ENCODE measurements at regions not wholly inside any gene's neighbourhood (a gene's known extent, or its start where the extent isn't known, plus 50 kb on each side); places are given as distances from the start of the nearest gene placed in this dataset.

DNA sequence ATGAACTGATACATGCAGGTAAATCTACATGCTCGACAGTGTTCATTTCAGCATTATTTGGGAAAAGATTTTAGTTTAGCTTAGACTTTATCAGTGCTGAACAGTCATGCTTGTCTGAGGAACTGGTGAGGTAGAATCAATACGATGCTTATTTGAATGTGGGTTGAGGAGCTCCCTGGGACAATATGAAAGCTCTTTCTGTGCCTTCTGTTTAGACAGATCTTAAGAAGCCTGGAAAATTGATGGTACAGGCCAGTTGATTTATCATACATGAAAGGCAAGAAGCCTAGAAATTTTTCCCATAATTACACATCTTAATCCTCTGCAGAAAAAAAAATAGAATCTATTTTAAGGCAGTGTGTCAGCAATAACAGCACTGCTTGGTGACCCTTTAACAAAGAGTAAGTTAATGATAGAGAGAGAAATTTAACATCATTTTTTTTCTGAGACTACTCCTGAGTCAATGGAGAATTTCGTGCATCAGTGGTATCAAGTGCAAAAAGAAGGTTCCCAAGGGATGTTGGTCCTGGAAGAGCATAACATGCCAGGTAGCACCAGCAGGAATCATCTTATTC lies 252.2 kb upstream of the CDH20 start:
- no peak for DNase-seq (ENCODE audit: low read depth)

DNA sequence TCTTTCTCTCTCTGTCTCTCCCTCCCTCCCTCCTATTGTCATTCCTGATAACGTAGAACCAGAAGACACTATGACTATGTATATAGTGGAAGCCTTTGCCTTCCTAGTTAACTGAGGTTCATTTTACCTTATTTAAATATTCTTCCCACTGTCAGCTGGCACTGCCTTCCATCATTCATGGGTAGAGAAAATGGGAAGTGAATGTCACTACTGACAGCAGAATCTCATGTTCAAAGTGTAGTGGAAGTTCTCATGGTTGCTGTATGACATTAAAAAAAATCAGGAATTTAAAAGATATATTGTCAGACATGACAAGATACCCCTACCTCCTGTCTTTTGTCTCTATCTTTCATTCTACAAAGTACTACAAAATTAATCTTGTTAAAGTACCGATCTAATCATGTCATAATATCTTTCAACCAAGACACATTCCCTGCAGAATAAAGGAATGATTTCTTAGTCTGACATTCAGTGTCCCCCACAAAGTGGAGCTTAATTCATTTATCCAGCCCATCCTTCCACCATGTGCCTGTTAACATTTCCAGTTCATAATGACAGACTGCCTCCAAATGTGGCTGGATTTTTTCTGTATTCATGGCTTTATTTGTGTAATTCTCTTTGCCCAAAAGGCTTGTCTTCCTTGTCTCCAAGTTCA lies 250.1 kb upstream of the CDH20 start:
- no peak for DNase-seq (ENCODE audit: low read depth)

DNA sequence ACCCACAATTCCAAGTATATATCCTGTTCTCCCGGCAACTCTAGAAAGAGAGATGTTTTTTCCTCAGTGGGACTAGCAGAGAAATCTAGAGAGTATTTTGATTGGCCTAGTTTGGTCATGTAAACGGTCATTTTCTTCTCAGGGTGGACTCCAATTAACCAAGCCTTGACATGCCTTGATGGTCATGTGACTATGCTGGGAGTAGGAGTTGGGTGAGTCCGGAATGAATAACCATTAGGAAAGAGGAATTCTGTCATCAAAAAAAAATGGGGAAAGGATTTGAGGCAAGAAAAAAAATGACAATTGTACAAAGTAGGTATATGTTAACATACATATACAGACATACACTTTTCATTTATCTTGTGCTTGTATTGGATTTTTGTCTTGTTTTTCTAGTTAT lies 248.2 kb upstream of the CDH20 start:
- no peak for DNase-seq (ENCODE audit: low read depth)

DNA sequence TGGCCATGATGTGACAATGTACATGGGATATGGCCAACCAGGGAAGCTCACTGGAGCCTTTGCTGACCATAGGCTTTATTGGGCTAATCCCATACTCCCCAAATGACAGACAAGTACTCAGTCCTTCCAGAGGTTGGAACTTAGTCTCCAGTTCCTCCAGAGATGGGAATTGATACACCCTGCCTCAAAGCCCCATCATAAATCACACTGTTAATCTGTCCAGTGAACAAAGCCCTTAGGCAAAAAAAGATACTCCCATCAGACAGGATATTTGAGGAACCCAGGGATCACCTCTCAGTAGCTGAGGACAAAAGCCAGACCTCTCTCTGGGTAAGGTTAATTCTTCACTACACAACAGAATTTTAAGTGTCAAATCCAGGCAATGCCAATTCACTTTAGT lies 247.5 kb upstream of the CDH20 start:
- no peak for DNase-seq (ENCODE audit: low read depth)

DNA sequence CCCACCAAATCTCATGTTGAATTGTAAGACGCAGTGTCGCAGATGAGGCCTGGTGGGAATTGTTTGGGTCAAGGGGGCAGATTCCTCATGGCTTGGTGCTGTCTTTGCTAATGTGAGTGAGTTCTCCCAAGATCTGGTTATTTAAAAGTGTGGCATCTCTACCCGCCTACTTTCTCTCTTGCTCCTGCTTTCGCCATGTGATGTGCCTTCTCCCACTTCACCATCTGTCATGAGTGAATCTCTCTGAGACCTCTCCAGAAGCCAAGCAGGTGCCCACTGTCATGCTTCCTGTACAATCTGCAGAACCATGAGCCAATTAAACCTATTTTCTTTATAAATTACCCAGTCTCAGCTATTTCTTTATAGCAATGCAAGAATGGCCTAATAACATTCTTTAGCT lies 246.6 kb upstream of the CDH20 start:
- DNase-seq (ENCODE audit: low read depth), result no peak

DNA sequence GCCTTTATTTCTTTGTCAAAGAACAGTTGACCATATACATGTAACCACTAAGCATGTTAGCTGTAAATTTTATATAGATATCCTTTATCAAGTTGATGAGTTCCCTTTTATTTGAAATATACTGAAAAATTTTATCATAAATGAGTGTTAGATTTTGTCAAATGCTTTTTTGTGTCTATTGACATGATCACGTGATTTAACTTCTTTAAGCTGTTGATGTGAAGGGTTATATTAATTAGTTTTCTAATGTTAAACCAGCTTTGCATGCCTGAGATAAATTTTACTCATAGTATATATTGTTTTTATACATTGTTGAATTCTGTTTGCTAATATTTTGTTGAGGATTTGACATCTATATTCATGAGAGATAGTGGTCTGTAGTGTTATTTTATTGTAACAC lies 241.9 kb upstream of the CDH20 start:
- DNase-seq (ENCODE audit: low read depth), result no peak

DNA sequence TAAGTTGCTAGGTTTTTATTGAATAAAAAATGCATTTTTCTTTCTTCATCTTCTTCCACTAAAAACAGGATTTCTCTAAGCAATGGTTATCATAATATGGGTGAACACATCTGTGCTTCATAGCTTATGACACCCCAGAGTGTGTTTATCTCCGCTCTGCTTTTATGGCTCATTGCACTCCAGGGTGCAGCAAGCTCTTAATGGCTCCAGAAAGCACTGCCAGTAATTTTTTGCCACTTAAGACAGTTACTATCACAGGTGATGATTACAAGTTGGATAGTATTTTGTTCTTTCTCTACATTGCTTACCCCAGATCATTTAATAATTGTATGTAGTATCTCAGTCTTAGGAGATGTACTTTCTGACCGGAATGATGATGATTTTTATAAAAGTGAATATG lies 239.3 kb upstream of the CDH20 start:
- no peak for DNase-seq (ENCODE audit: low read depth)

DNA sequence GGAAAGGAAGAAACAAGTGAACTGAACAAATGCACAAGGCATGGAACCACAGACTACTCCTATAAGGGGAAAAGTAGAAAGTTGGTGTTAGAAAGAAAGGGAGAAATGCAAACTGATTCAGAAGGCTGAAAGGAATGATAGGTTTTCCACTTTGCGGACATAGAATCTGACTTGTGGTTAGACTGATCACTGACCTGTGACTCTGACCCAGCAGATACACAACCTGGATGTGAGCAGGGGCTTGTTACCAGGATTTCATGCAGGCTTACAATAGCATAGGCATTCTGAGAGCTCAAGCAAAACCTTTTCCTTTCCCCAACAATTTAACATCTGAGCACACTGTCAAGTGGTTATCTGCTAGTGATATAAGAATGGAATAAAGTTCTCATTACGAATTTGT lies 237.0 kb upstream of the CDH20 start:
- no peak for DNase-seq (ENCODE audit: low read depth)

DNA sequence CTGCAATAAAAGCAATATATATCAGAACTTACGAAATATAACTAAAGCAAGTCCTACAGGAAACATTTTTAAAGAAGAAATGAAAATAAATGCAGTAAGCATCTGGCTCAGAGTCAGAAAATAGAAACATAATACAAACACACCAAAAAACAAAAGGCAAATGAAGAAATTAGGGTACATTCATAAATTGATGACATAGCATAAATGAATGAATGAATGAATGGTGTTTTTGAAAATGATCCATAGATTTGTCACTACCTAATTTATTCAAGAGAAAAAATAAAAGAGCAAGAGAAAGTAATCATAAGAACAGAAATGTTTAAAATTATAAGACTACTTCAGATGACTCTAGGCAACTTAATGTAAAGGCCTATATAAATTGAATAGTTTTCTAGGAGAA lies 226.1 kb upstream of the CDH20 start:
- DNase-seq (ENCODE audit: low read depth), result no peak

DNA sequence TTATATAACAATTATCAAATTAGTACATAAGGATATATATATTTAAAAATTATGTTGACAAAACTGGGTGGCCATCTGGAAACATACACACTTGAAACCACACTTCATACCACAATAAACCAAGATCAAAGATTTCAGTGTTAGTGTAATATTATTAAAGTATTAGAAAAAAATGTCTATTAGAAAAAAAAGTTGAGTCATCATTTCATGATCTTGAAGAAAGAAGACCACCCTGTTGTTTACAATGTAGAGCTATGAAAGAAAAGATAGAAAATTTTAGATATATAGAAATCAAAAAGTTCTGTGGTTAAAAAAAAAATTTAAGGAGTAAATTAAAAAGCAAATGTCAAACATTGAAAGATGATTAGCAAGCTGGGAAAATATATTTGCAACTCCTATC lies 224.5 kb upstream of the CDH20 start:
- no peak for DNase-seq (ENCODE audit: low read depth)

DNA sequence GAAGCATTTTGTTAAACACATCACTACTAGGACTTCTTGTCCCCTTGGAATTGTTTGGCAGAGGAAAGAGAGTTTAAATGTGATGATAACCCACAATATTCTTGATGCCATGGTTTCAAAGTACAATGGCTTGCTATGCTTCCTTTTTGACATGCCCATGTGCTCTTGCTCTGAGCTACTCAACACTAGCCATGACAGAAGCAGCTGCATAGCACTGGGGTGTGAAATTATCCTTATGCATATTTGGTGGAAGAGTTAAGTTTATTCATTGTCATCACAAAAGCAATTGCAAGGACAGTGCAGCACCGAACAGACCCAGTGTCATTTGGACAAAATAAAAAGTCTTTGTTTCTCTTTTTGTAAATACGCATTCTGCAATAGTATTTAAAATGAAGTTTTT lies 209.9 kb upstream of the CDH20 start:
- DNase-seq (ENCODE audit: low read depth), result no peak

DNA sequence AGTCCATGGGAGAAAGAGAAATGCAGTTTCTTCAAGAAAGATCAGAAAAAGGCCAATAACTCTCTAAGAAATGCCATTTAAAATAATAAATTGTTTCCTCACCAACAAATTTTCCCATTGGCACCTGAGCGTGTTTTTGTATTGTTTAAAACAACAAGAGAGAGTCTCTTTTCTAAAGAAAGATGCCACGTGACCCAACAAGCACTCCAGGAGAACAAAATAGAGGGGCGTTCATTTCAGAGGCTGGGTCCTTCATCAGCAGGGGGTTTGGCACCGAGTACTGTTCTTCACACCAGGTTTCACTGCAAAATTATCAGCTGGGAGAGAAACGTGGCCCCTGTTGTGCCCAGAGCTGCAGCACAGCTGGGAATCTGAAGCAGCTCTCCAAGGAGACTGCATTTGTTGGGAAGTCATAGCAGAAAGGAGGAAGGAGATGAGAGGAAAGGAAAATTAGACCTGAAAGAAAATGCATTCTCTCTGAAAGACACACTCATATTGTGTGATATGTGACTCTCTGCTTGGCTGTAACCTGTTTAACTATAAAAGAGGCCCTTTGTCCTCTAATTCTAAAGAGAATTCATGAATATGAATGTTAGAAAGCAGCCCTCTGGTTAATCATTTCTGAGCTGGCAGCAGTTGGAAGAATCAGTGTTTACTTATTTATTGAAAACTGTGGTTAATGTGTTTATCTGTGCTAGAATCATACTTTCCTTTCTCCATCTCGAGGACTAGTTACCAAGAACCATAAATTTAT lies 205.3 kb upstream of the CDH20 start:
- DNase-seq (ENCODE audit: low read depth), result no peak

DNA sequence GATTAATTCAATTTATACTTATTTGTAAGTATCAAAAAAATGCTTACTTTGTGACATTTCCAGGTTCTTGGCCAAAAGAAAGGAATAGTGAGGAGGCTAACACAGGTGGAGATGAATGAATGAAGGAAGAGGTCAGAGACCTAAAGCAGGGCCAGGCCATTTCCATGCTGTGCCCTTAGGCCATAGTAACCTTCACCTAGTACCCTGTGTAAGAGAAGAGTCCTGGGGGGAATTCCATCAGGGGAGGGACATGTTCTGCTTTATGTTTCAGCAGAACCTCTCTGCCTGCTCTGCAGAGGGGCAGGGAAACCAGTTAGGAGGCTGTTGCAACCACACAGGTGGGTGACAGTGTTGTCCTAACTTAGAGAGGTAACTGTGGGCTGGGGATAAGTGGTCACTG lies 204.2 kb upstream of the CDH20 start:
- no peak for DNase-seq (ENCODE audit: low read depth)

DNA sequence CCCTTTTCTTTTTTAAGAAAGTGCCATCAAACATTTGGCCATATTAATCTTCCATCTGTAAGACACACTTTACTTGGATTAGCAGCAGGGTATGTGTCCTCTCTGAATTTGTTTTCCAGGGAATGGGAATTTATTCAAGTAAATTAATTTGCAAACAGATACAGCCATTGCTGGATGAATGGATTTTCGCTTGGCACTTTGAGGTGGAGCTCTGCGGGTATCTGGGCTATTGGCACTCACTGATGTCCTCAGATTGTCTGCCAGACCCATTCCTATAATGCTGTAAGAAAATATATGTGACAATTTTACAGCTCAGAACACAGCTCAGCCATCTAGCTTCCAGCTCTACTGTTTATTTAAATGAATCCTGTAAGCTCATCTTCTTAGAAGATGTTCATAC lies 201.2 kb upstream of the CDH20 start:
- DNase-seq (ENCODE audit: low read depth), result no peak

DNA sequence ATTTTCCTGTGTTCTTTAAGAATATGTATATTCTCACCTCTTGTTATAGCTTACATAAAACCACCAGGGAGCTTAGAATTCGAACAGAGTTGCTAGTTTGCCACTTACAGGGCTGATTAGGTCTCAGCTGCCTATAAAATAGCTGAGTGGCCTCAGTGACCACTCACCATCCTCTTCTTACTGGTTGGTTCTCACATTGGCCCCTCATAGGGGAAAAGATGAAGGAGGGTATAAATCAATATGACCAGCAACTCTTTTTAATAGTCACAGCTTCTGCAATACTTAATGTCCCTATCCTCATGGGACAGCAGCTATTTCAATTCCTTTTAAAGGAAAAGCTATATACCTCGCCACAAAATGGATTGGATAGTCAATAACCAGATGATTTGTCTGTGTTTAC lies 199.4 kb upstream of the CDH20 start:
- no peak for DNase-seq (ENCODE audit: low read depth)

DNA sequence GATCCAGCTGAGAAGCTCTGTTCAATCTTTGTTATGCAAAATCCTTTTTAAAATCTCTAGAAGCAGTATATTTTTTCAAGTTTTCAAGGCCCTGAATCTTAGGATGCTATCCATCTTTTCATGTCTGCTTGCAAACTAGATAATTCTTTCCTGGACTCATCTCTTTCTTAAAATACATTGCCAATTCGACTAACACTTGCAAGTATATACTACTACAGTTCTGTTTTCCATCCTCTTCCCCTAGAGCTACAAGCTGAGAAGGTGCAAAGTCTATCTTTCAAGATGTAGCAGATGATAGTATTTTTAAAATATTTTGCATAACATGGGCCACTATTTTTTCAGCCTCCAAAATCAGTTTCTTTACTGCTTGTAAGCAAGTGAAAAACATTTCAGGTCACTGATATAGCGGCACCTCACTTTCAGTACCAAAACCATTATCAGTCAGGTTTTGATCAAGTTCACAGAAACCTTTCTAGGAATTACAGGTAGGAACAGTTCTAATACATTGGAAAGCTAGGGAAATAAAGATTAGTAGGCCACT lies 196.4 kb upstream of the CDH20 start:
- DNase-seq (ENCODE audit: low read depth), result no peak

DNA sequence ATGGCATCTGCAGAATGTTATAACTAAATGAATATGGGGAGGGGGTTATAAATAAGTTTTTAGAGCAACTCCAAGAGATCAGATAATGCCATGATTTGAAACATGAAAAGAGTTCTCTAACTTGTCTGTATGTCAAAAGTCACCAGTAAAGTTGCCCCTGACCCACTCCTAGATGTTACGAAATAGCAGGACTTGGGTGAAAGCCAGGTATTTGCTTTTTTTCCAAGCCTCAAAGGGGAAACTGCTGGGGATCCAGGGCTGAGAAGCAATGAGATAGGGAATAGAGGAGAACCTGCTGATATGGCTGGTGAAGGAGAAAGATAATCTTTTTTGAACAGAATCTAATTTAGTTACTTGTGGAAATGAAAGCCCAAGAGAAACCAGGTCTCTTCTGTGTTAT lies 191.5 kb upstream of the CDH20 start:
- no peak for DNase-seq (ENCODE audit: low read depth)

DNA sequence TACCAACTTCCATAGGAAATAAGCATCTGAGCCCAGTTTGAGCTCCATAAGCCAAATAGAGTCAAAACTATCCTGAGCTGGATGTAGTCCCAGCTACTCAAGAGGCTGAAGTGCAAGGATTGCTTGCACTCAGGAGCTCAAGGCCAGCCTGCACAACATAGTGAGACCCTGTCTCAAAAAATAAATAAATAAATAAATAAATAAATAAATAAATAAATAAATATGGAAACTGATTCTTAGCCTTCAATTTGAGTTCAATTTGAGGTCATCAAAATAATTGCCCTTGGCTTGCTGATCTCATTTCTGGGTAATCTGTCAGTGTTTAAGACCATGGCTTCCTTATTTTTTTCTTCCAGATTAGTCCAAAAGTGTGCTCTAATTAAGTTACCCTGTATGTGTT lies 184.9 kb upstream of the CDH20 start:
- DNase-seq (ENCODE audit: low read depth), result no peak

DNA sequence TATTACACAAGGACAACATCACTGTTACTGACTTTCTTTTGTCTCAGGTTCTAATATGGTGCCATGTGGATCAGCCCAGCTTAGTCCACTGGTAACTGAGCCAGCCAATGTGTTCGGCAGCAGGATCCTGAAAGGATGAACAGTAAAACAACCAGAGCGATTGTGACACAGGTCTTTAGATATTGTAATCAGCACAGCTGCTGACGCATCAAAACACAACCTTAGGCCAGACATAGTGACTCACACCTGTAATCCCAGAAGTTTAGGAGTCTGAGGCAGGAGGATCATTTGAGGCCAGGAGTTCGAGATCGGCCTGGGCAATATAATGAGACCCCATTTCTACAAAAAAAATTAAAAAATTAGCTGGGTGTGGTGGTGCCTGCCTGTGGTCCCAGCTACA lies 183.4 kb upstream of the CDH20 start:
- no peak for DNase-seq (ENCODE audit: low read depth)

DNA sequence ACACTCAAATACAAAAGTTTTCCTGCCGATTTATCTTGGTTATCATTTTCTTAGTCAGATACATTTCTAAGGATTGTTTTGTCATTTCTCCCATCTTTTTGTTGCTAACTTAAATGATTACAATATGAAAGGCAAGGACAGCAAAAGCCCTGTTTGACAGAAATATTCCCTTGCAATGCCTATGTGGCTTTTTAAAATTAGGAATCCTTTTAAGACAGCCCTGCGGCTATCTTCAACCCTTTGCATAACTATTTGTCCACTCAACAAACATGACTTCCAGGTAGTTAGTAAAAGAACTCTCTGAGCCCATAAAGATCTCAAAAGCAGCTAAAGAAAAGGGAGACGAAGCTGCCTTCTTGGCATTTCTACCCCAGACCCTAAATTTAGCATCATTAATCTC lies 179.7 kb upstream of the CDH20 start:
- no peak for DNase-seq (ENCODE audit: low read depth)

DNA sequence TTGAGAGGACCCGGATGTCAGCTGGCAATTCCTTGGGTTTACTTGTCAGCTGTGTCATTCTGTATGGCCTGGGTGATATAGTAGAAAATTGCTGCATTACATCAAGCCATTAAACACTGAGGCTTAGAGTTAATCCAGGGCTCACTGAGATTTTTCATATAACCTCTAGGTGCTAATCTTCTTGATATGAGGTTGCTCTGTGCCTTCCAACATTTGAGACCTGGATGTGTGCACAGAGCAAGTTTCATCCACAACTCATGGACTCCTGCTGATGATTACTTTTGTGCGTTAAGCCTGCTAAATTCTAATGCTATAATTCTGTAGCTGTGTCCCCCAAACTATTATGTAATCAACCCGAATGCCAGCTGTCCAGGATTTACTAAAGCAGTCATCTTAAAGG lies 178.4 kb upstream of the CDH20 start:
- DNase-seq (ENCODE audit: low read depth), result no peak

DNA sequence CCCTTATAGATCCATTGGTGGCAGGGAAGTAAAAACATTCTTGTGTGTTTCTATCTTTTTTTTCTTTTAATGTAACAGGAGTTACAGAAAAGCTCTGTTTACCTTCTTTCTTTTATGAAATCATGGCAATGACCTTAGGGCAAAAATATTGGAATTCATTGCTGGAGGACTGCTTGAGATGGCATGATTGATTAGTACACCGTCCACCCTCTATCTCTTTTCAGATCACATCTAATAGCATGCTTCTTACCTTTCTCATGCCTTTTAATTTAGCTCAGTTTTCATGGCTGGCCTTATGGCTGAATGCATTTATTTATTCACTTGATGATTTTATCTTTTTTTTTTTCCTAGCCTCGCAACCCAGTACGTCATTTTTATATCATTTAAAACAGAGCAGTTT lies 177.6 kb upstream of the CDH20 start:
- DNase-seq (ENCODE audit: low read depth), result no peak

DNA sequence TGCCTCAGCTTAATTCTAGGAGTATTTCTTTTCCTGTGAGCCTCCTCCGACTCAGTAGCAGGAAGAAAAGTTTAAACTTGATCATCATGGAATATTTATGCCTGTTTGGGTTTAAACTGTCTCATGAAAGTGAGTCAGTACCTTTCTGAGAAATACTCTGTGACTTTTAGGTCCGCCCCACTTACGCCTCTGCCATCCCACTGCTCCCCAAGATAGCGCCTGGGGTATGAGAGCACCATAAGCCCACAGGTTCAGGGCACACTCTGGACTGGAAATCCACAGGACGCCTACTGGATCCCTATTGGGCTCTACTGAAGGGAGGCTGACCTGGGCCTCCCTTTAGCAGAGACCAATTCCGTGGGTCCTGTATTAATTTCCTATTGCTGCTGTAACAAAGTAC lies 175.8 kb upstream of the CDH20 start:
- no peak for DNase-seq (ENCODE audit: low read depth)

DNA sequence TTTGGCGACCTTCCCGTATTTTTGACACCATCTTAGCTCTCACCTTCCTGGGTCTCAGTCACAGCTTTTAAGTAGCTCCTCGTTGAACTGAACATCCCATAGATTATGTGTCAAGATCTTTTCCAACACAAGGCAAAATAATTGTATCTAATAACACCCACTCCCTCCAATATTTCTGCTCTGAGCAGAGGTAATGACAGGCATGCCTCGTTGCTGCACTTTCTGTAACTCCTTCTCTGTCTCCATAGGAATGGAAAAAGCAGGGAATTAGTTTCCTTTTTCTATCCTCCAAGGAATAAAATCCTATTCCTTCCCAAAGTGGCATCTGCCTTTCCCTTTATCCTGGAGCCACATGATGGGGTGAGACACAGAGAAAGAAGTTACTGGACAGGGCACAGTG lies 174.0 kb upstream of the CDH20 start:
- DNase-seq (ENCODE audit: low read depth), result no peak

Measured in amniotic epithelial cell (primary cell).